ENCODE measurements at regions not wholly inside any gene's neighbourhood (a gene's known extent, or its start where the extent isn't known, plus 50 kb on each side); places are given as distances from the start of the nearest gene placed in this dataset.

DNA sequence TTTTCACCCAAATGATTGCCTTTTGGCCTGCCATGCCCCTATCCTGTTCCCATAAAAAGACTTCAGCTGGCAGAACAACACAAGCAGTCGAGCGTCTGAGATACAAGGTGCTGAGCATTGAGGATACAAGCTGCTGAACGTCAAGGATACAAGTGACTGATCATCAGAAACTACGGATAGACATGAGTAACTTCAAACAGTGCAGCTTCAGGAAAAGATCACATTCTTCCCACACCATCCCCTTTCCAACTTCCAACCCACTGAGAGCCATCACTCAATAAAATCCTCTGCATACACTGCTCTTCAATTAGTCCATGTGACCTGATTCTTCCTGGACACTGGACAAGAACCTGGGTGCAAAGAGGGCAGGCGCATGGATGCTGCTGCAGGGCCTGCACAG, 1198.9 kb downstream of the ROBO2 start:
- Histone ChIP-seq H3K4me3 (replicated peaks in 1 of 3; ENCODE audit: low read depth in 2 of 3, low read length in 3 of 3) (no peak overlapping the region), H3K36me3 (replicated peaks in 1 of 2; ENCODE audit: control insufficient read depth in 1 of 2, insufficient read depth in 2 of 2, low read length in 2 of 2) (no peaks in the 10 kb centered on the region), H3K79me2 (ENCODE audit: insufficient read depth, low read length) (no peaks in the 10 kb centered on the region), H3K9ac (ENCODE audit: insufficient read depth, low read length, poor library complexity, severe bottlenecking) (no peak overlapping the region), H3K9me3 (replicated peaks in 1 of 2; ENCODE audit: control insufficient read depth in 1 of 2, insufficient read depth in 1 of 2, low read length in 2 of 2) (peaks cover 6 to 10% of the 10 kb centered on the region in 2 donors), H4K20me1 (ENCODE audit: insufficient read depth, low read length) (no peaks in the 10 kb centered on the region), H3K27ac (ENCODE audit: low read depth in 1 of 2, low read length in 2 of 2) (no peak overlapping the region), H3K27me3 (ENCODE audit: control insufficient read depth in 2 of 2, insufficient read depth in 2 of 2, low read length in 2 of 2) (no peaks in the 10 kb centered on the region), H3K4me1 (ENCODE audit: control insufficient read depth in 1 of 2, insufficient read depth in 2 of 2, low read length in 2 of 2) (no peaks in the 10 kb centered on the region), H3K4me2 (replicated peaks; ENCODE audit: extremely low read depth, low read length, poor library complexity, severe bottlenecking) (no peak overlapping the region), H2AFZ (ENCODE audit: insufficient read depth, low read depth, low read length, poor library complexity, severe bottlenecking) (no peak overlapping the region)
- DNase-seq = no peak
- H3K4me1 Mint-ChIP-seq = no peaks in the 10 kb centered on the region
- H3K36me3 Mint-ChIP-seq = no peaks in the 10 kb centered on the region
- TF ChIP-seq, protein P1, sequence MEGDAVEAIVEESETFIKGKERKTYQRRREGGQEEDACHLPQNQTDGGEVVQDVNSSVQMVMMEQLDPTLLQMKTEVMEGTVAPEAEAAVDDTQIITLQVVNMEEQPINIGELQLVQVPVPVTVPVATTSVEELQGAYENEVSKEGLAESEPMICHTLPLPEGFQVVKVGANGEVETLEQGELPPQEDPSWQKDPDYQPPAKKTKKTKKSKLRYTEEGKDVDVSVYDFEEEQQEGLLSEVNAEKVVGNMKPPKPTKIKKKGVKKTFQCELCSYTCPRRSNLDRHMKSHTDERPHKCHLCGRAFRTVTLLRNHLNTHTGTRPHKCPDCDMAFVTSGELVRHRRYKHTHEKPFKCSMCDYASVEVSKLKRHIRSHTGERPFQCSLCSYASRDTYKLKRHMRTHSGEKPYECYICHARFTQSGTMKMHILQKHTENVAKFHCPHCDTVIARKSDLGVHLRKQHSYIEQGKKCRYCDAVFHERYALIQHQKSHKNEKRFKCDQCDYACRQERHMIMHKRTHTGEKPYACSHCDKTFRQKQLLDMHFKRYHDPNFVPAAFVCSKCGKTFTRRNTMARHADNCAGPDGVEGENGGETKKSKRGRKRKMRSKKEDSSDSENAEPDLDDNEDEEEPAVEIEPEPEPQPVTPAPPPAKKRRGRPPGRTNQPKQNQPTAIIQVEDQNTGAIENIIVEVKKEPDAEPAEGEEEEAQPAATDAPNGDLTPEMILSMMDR (IDR thresholded peaks at IDR 0.05) = no peak
- no peak overlapping the region for H3K4me3 Mint-ChIP-seq
- H3K9me3 Mint-ChIP-seq = peaks cover 1 to 11% (median 6%) of the 10 kb centered on the region in 7 donors
- WGBS (ENCODE audit: insufficient coverage) = 92% methylated on average over 5 of the region's 5 CpGs
- no peak overlapping the region for H3K27ac Mint-ChIP-seq
- no peaks in the 10 kb centered on the region for H3K27me3 Mint-ChIP-seq (ENCODE audit: low read depth in 3 of 3)
- intact Hi-C loops (cut with micrococcal nuclease) = no loop called here

DNA sequence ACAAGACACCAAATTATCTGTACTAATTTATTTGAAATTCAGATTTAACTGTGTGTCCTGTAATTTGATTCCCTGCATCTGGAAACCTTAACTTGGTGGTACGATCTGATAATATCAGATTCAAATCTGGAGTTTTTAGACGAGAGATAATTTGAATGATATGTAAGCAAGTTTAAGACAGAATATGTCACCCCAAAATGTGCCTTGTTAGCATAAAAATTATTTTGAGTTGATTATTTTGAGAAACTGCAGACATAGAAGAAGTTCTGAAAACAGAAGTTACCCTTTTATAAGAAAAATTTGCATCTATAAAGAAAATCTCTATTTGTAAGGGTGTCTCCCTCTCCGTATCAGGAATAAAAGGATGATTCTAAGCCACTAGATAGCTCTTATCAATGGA, 1202.8 kb downstream of the ROBO2 start:
- H3K4me3 ChIP-seq (replicated peaks in 1 of 3; ENCODE audit: low read depth in 2 of 3, low read length in 3 of 3) = no peak overlapping the region
- DNase-seq = no peak
- 100% methylated on average over 2 of the region's 3 CpGs for WGBS (ENCODE audit: insufficient coverage)
- H3K4me1 ChIP-seq (ENCODE audit: control insufficient read depth in 1 of 2, insufficient read depth in 2 of 2, low read length in 2 of 2) = no peaks in the 10 kb centered on the region
- no peaks in the 10 kb centered on the region for H4K20me1 ChIP-seq (ENCODE audit: insufficient read depth, low read length)
- no peak overlapping the region for H2AFZ ChIP-seq (ENCODE audit: insufficient read depth, low read depth, low read length, poor library complexity, severe bottlenecking)
- TF ChIP-seq, protein P1 (IDR thresholded peaks at IDR 0.05) = no peak
- Mint-ChIP-seq H3K4me3 (no peak overlapping the region), H3K27me3 (ENCODE audit: low read depth in 3 of 3) (no peaks in the 10 kb centered on the region), H3K4me1 (no peaks in the 10 kb centered on the region), H3K9me3 (peaks cover 3 to 24% (median 7%) of the 10 kb centered on the region in 7 donors), H3K36me3 (no peaks in the 10 kb centered on the region), H3K27ac (no peak overlapping the region)
- H3K36me3 ChIP-seq (replicated peaks in 1 of 2; ENCODE audit: control insufficient read depth in 1 of 2, insufficient read depth in 2 of 2, low read length in 2 of 2) = no peaks in the 10 kb centered on the region
- intact Hi-C loops (cut with micrococcal nuclease) = no loop called here
- no peaks in the 10 kb centered on the region for H3K79me2 ChIP-seq (ENCODE audit: insufficient read depth, low read length)
- H3K9me3 ChIP-seq (replicated peaks in 1 of 2; ENCODE audit: control insufficient read depth in 1 of 2, insufficient read depth in 1 of 2, low read length in 2 of 2) = peaks cover 16 to 21% of the 10 kb centered on the region in 2 donors
- no peak overlapping the region for H3K4me2 ChIP-seq (replicated peaks; ENCODE audit: extremely low read depth, low read length, poor library complexity, severe bottlenecking)
- H3K9ac ChIP-seq (ENCODE audit: insufficient read depth, low read length, poor library complexity, severe bottlenecking) = no peak overlapping the region
- H3K27ac ChIP-seq (ENCODE audit: low read depth in 1 of 2, low read length in 2 of 2) = no peak overlapping the region
- H3K27me3 ChIP-seq (ENCODE audit: control insufficient read depth in 2 of 2, insufficient read depth in 2 of 2, low read length in 2 of 2) = no peaks in the 10 kb centered on the region

All from CD14-positive monocyte (primary cell).